IMR-90 (cell line): ENCODE measurements at regions not wholly inside any gene's neighbourhood (a gene's known extent, or its start where the extent isn't known, plus 50 kb on each side); places are given as distances from the start of the nearest gene placed in this dataset.
"Not testable (repeated sequence)": the region's sequence is repeated elsewhere in the genome, so short reads cannot be mapped to it uniquely, and the experiment has no call there.

Experiments used
- ATAC-seq: fragments of 200-7000 bp; cut with Tn5 transposase; 2 replicates; pipeline ENCODE4 v1.9.1; 2020; ENCODE audit warnings: low read depth, mild to moderate bottlenecking, moderate library complexity
- BruUV-seq: library from RNA; stranded (reverse); fragments of 400-500 nt; replicated peaks from 2 replicates; lab custom pipeline; 2021; lab: Mats Ljungman, UMichigan
- CTCF ChIA-PET: fragments of 300-600 bp; formaldehyde crosslinking; extraction: SDS; loops from one replicate; lab custom pipeline; 2021; ENCODE audit warnings: antibody characterized with exemption; lab: Yijun Ruan, JAX
- POLR2A ChIA-PET: fragments of 300-600 bp; sonication (Branson Sonifier 250); formaldehyde crosslinking; loops from one replicate; lab custom pipeline; 2022; ENCODE audit warnings: antibody characterized with exemption; ENCODE audit not compliant: unreplicated experiment; lab: Charles Lee
- DNase-seq: peaks from one replicate; pipeline ENCODE4 v3.0.0; 2013
- H2AFZ ChIP-seq: replicated peaks from 2 replicates; pipeline ENCODE3; 2013; ENCODE audit warnings: low read length, mild to moderate bottlenecking; ENCODE audit not compliant: poor library complexity
- H2AK5ac ChIP-seq: 2 replicates; pipeline ENCODE4 v1.6.1; 2013; ENCODE audit warnings: low read depth, low read length, inconsistent platforms
- H2AK9ac ChIP-seq: replicated peaks from 2 replicates; pipeline ENCODE3; 2013; ENCODE audit warnings: mild to moderate bottlenecking, low read depth, low read length, moderate library complexity; ENCODE audit not compliant: poor library complexity
- H2BK120ac ChIP-seq: 2 replicates; pipeline ENCODE4 v1.6.1; 2013; ENCODE audit warnings: low read depth, low read length, inconsistent platforms
- H2BK15ac ChIP-seq: 3 replicates; pipeline ENCODE4 v1.6.1; 2013; ENCODE audit warnings: low read depth, low read length, inconsistent platforms
- H2BK20ac ChIP-seq: 2 replicates; pipeline ENCODE4 v1.6.1; 2013; ENCODE audit warnings: low read depth, mild to moderate bottlenecking, inconsistent platforms, low read length, moderate library complexity
- H2BK5ac ChIP-seq: 2 replicates; pipeline ENCODE4 v1.6.1; 2013; ENCODE audit warnings: mild to moderate bottlenecking, low read depth, low read length, inconsistent platforms; ENCODE audit not compliant: poor library complexity, severe bottlenecking
- H3K14ac ChIP-seq: replicated peaks from 2 replicates; pipeline ENCODE4 v1.6.1; 2013; ENCODE audit warnings: low read depth, low read length, inconsistent platforms
- H3K18ac ChIP-seq: 2 replicates; pipeline ENCODE4 v1.6.1; 2013; ENCODE audit warnings: low read depth, low read length, control low read depth
- H3K23ac ChIP-seq: 2 replicates; pipeline ENCODE4 v1.6.1; 2013; ENCODE audit warnings: low read depth, low read length, inconsistent platforms
- H3K27ac ChIP-seq: 2 replicates; pipeline ENCODE4 v1.5.1; 2013; ENCODE audit warnings: mild to moderate bottlenecking, control low read depth, low read length; ENCODE audit not compliant: insufficient read depth
- H3K27me3 ChIP-seq: 2 replicates; pipeline ENCODE4 v1.6.1; 2013; ENCODE audit warnings: low read length; ENCODE audit not compliant: control insufficient read depth, insufficient read depth
- H3K36me3 ChIP-seq: 2 replicates; pipeline ENCODE4 v1.6.1; 2013; ENCODE audit warnings: low read length, mixed read lengths; ENCODE audit not compliant: control insufficient read depth, insufficient read depth
- H3K4ac ChIP-seq: 2 replicates; pipeline ENCODE4 v1.6.1; 2013; ENCODE audit warnings: low read depth, low read length, inconsistent platforms
- H3K4me1 ChIP-seq: 2 replicates; pipeline ENCODE4 v1.6.1; 2013; ENCODE audit warnings: low read length, mixed read lengths; ENCODE audit not compliant: control insufficient read depth, insufficient read depth
- H3K4me2 ChIP-seq: 2 replicates; pipeline ENCODE4 v1.6.1; 2013; ENCODE audit warnings: low read depth, mild to moderate bottlenecking, control low read depth, low read length, moderate library complexity
- H3K4me3 ChIP-seq: 2 replicates; pipeline ENCODE4 v1.5.1; 2013; ENCODE audit warnings: low read depth, mild to moderate bottlenecking, control low read depth, low read length, moderate library complexity; ENCODE audit not compliant: insufficient read depth
- H3K56ac ChIP-seq: 2 replicates; pipeline ENCODE4 v1.6.1; 2013; ENCODE audit warnings: low read length, inconsistent platforms; ENCODE audit not compliant: insufficient read depth; ENCODE audit errors: extremely low read depth
- H3K79me1 ChIP-seq, 2 experiments: 2 replicates each; pipeline ENCODE4 v1.6.1; 2013; ENCODE audit warnings: low read length in 2 of 2, inconsistent platforms in 1 of 2, low read depth in 1 of 2
- H3K9ac ChIP-seq: 2 replicates; pipeline ENCODE4 v1.6.1; 2013; ENCODE audit warnings: low read depth, low read length, control low read depth
- H3K9me1 ChIP-seq: 2 replicates; pipeline ENCODE4 v1.6.1; 2013; ENCODE audit warnings: low read length, inconsistent platforms; ENCODE audit not compliant: insufficient read depth
- H3K9me3 ChIP-seq: 2 replicates; pipeline ENCODE4 v1.6.1; 2013; ENCODE audit warnings: low read length; ENCODE audit not compliant: control insufficient read depth, insufficient read depth
- H4K20me1 ChIP-seq: 2 replicates; pipeline ENCODE4 v1.6.1; 2013; ENCODE audit warnings: low read length, inconsistent platforms; ENCODE audit not compliant: insufficient read depth
- H4K5ac ChIP-seq: 2 replicates; pipeline ENCODE4 v1.6.1; 2013; ENCODE audit warnings: mild to moderate bottlenecking, low read depth, low read length, control low read depth
- H4K8ac ChIP-seq, 2 experiments: 2 replicates each; pipeline ENCODE4 v1.6.1; 2013; ENCODE audit warnings: low read depth in 2 of 2, low read length in 2 of 2, control low read depth in 1 of 2, inconsistent platforms in 1 of 2
- H4K91ac ChIP-seq: 2 replicates; pipeline ENCODE4 v1.6.1; 2013; ENCODE audit warnings: low read depth, low read length, inconsistent platforms; ENCODE audit not compliant: insufficient read depth
- WGBS, 2 experiments: methylation state at CpG; one replicate each; pipeline versions ENCODE4 v1.1.5 to v1.1.7; 2013; ENCODE audit warnings: missing lambda C conversion rate in 2 of 2; ENCODE audit not compliant: insufficient read length in 1 of 2; ENCODE audit errors: extremely low coverage in 2 of 2; 5-methylcytosine and 5-hydroxymethylcytosine counted together
- dilution Hi-C: fragments of 300-500 bp; cut with HindIII; formaldehyde crosslinking; loops from one replicate; pipeline ENCODE4 v1.14.3; 2018; ENCODE audit warnings: low sequenced_read_pairs; ENCODE audit not compliant: unreplicated experiment
- in situ Hi-C: fragments of 300-500 bp; cut with MboI; formaldehyde crosslinking; loops from 3 replicates; pipeline ENCODE4 v1.14.3; 2019; ENCODE audit warnings: low sequenced_read_pairs, inconsistent platforms, mixed read lengths
- intact Hi-C: fragments of 100-400 bp; cut with micrococcal nuclease; formaldehyde crosslinking; loops from 2 replicates; pipeline ENCODE4 v1.10.0; 2022

GRCh38 chr3:196136640-196136989, 54.7 kb upstream of the TFRC start:
- H4K8ac ChIP-seq, H3K23ac ChIP-seq, H3K4me3 ChIP-seq, H3K4ac ChIP-seq, H3K79me1 ChIP-seq, H4K5ac ChIP-seq, H4K20me1 ChIP-seq, H2BK15ac ChIP-seq, H2BK5ac ChIP-seq, POLR2A ChIA-PET, dilution Hi-C loops, ATAC-seq, H3K18ac ChIP-seq, H3K4me2 ChIP-seq, intact Hi-C loops, DNase-seq, BruUV-seq, H3K56ac ChIP-seq, H3K9ac ChIP-seq, H2AK5ac ChIP-seq, H4K91ac ChIP-seq, H3K14ac ChIP-seq, H3K27ac ChIP-seq, H2AFZ ChIP-seq, H3K9me3 ChIP-seq, in situ Hi-C loops, H2BK120ac ChIP-seq, H3K36me3 ChIP-seq, H3K9me1 ChIP-seq, CTCF ChIA-PET, H3K27me3 ChIP-seq, H2BK20ac ChIP-seq, H2AK9ac ChIP-seq: not testable (repeated sequence)
- 82% methylated on average over 5 of the region's 9 CpGs; no CpG with 5 or more reads in 1 of the 2 experiments for WGBS, 2 experiments
- H3K4me1 ChIP-seq = peaks cover 10% of the 10 kb centered on the region
